T-helper 1 cell (primary cell): ENCODE measurements at regions not wholly inside any gene's neighbourhood (a gene's known extent, or its start where the extent isn't known, plus 50 kb on each side); places are given as distances from the start of the nearest gene placed in this dataset.
"Not testable (repeated sequence)": the region's sequence is repeated elsewhere in the genome, so short reads cannot be mapped to it uniquely, and the experiment has no call there.

Source experiments
- DNase-seq, 5 donors: peaks; one replicate each; pipeline ENCODE4 v3.0.0-alpha.2; 2012 to 2020

GRCh38 chr19:34871911-34872310 lies 54.8 kb upstream of the ZNF30 start:
- not testable (repeated sequence) for DNase-seq

GRCh38 chr19:34867631-34868030 lies 59.1 kb upstream of the ZNF30 start:
- no peak for DNase-seq

GRCh38 chr19:34865225-34865624 lies 61.5 kb upstream of the ZNF30 start:
- not testable (repeated sequence) for DNase-seq

GRCh38 chr19:34859823-34860736 lies 66.6 kb upstream of the ZNF30 start:
- DNase-seq, result not testable (repeated sequence)

GRCh38 chr19:34859325-34859724 lies 67.4 kb upstream of the ZNF30 start:
- not testable (repeated sequence) for DNase-seq

- DNase-seq, result no peak
Observed at GRCh38 chr19:34856052-34856451, 70.7 kb upstream of the ZNF30 start.

GRCh38 chr19:34853369-34853768 lies 73.3 kb upstream of the ZNF30 start:
- no peak for DNase-seq

GRCh38 chr19:34852669-34853068 lies 74.0 kb upstream of the ZNF30 start:
- no peak for DNase-seq

GRCh38 chr19:34851277-34851804 lies 75.4 kb upstream of the ZNF30 start:
- DNase-seq, result no peak

- DNase-seq, result no peak
Observed at GRCh38 chr19:34847393-34847792, 74.4 kb upstream of the ZNF599 start.

- DNase-seq, result no peak
Observed at GRCh38 chr19:34844277-34844676, 71.3 kb upstream of the ZNF599 start.

- DNase-seq, result no peak
Observed at GRCh38 chr19:34841780-34842179, 68.8 kb upstream of the ZNF599 start.

- peak in 1 of 5 donors; percentile 10 for DNase-seq
Observed at GRCh38 chr19:34838753-34839431, 65.9 kb upstream of the ZNF599 start.

GRCh38 chr19:34838248-34838647 lies 65.2 kb upstream of the ZNF599 start:
- no peak for DNase-seq

GRCh38 chr19:34837262-34837661 lies 64.2 kb upstream of the ZNF599 start:
- no peak for DNase-seq

GRCh38 chr19:34835631-34836351 lies 62.8 kb upstream of the ZNF599 start:
- no peak for DNase-seq

GRCh38 chr19:34834472-34835061 lies 61.6 kb upstream of the ZNF599 start:
- no peak for DNase-seq

GRCh38 chr19:34832581-34833112 lies 59.6 kb upstream of the ZNF599 start:
- no peak for DNase-seq

GRCh38 chr19:34831714-34832113 lies 58.7 kb upstream of the ZNF599 start:
- DNase-seq, result no peak

- DNase-seq, result no peak
Observed at GRCh38 chr19:34828156-34828555, 55.1 kb upstream of the ZNF599 start.

- no peak for DNase-seq
Observed at GRCh38 chr19:34825212-34825611, 52.2 kb upstream of the ZNF599 start.

- no peak for DNase-seq
Observed at GRCh38 chr19:34824686-34825085, 51.7 kb upstream of the ZNF599 start.
